ENCODE measurements at regions not wholly inside any gene's neighbourhood (a gene's known extent, or its start where the extent isn't known, plus 50 kb on each side); places are given as distances from the start of the nearest gene placed in this dataset.
"Not testable (repeated sequence)": the region's sequence is repeated elsewhere in the genome, so short reads cannot be mapped to it uniquely, and the experiment has no call there.

DNA sequence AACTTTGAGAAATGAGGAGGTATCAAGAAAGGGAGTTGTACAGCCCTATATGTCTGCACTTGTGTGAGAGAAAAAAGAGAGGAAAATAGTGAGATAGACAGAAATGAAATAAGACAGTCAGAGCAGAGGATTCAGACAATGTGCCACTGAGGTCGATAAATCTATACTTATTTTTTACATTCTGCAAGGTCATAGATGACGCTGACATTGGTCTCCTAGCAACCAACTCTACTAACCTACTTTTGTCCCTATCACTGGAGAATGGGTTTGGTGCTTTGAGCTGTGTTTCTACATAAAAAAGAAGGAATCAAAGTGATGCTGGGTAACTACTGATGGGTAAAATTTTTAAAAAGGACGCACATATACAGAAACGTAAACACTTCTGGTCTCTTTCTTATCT, 573.3 kb upstream of the RORB start:
- no peaks in the 10 kb centered on the region for H3K9me3 Mint-ChIP-seq (ENCODE audit: unreplicated experiment)
- no peak overlapping the region for H3K27ac Mint-ChIP-seq (ENCODE audit: unreplicated experiment)
- no peaks in the 10 kb centered on the region for H3K36me3 Mint-ChIP-seq (ENCODE audit: low read depth, unreplicated experiment)
- TF ChIP-seq, protein P1, sequence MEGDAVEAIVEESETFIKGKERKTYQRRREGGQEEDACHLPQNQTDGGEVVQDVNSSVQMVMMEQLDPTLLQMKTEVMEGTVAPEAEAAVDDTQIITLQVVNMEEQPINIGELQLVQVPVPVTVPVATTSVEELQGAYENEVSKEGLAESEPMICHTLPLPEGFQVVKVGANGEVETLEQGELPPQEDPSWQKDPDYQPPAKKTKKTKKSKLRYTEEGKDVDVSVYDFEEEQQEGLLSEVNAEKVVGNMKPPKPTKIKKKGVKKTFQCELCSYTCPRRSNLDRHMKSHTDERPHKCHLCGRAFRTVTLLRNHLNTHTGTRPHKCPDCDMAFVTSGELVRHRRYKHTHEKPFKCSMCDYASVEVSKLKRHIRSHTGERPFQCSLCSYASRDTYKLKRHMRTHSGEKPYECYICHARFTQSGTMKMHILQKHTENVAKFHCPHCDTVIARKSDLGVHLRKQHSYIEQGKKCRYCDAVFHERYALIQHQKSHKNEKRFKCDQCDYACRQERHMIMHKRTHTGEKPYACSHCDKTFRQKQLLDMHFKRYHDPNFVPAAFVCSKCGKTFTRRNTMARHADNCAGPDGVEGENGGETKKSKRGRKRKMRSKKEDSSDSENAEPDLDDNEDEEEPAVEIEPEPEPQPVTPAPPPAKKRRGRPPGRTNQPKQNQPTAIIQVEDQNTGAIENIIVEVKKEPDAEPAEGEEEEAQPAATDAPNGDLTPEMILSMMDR (IDR thresholded peaks at IDR 0.05; ENCODE audit: unreplicated experiment), result no peak
- no peaks in the 10 kb centered on the region for H3K27me3 Mint-ChIP-seq (ENCODE audit: unreplicated experiment)
- H3K4me3 Mint-ChIP-seq (ENCODE audit: unreplicated experiment), result no peak overlapping the region
- H3K4me1 Mint-ChIP-seq (ENCODE audit: unreplicated experiment), result no peaks in the 10 kb centered on the region
- DNase-seq (ENCODE audit: low spot score), result no peak

DNA sequence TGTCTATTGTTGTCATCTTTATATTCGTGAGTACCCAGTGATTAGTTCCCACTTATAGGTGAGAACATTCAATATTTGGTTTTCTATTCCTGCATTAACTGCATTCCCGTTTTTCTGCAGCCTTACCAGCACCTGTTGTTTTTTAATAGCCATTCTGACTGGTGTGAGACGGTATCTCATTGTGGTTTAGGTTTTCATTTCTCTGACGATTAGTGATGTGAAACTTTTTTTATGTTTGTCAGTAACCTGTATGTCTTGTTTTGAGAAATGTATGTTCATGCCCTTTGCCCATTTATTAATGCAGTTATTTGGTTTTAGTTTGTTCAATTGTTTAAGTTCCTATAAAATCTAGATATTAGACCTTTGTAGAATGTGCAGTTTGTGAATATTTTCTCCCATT, 546.0 kb upstream of the RORB start:
- no peak overlapping the region for H3K4me3 Mint-ChIP-seq (ENCODE audit: unreplicated experiment)
- no peaks in the 10 kb centered on the region for H3K9me3 Mint-ChIP-seq (ENCODE audit: unreplicated experiment)
- no peak for DNase-seq (ENCODE audit: low spot score)
- no peak overlapping the region for H3K27ac Mint-ChIP-seq (ENCODE audit: unreplicated experiment)
- no peaks in the 10 kb centered on the region for H3K27me3 Mint-ChIP-seq (ENCODE audit: unreplicated experiment)
- no peaks in the 10 kb centered on the region for H3K36me3 Mint-ChIP-seq (ENCODE audit: low read depth, unreplicated experiment)
- H3K4me1 Mint-ChIP-seq (ENCODE audit: unreplicated experiment), result no peaks in the 10 kb centered on the region
- TF ChIP-seq, protein P1 (IDR thresholded peaks at IDR 0.05; ENCODE audit: unreplicated experiment), result no peak

- Mint-ChIP-seq H3K36me3 (ENCODE audit: low read depth, unreplicated experiment) (no peaks in the 10 kb centered on the region), H3K9me3 (ENCODE audit: unreplicated experiment) (no peaks in the 10 kb centered on the region), H3K4me3 (ENCODE audit: unreplicated experiment) (no peak overlapping the region), H3K27me3 (ENCODE audit: unreplicated experiment) (no peaks in the 10 kb centered on the region), H3K27ac (ENCODE audit: unreplicated experiment) (no peak overlapping the region), H3K4me1 (ENCODE audit: unreplicated experiment) (no peaks in the 10 kb centered on the region)
- TF ChIP-seq, protein P1 (IDR thresholded peaks at IDR 0.05; ENCODE audit: unreplicated experiment), result no peak
- DNase-seq (ENCODE audit: low spot score), result no peak
These were observed 534.3 kb upstream of the RORB start for GRCh38 chr9:73962792-73963191.

DNA sequence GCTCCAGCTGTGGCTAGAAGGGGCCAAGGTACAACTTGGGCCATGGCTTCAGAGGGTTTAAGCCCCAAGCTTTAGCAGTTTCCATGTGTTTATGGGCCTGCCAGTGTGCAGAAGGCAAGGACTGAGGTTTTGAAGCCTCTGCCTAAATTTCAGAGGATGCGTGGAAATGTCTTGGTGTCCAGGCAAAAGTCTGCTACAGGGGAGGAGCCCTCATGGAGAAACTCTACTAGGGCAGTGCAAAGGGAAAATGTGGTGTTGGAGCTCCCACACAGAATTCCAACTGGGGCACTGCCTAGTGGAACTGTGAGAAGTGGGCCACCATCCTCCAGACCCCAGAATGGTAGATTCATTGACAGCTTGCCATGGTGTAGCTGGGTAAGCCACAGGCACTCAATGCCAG, 527.2 kb upstream of the RORB start:
- Mint-ChIP-seq H3K9me3 (ENCODE audit: unreplicated experiment) (peaks cover 6% of the 10 kb centered on the region), H3K27me3 (ENCODE audit: unreplicated experiment) (no peaks in the 10 kb centered on the region), H3K27ac (ENCODE audit: unreplicated experiment) (no peak overlapping the region), H3K36me3 (ENCODE audit: low read depth, unreplicated experiment) (no peaks in the 10 kb centered on the region), H3K4me1 (ENCODE audit: unreplicated experiment) (no peaks in the 10 kb centered on the region), H3K4me3 (ENCODE audit: unreplicated experiment) (no peak overlapping the region)
- no peak for DNase-seq (ENCODE audit: low spot score)
- TF ChIP-seq, protein P1 (IDR thresholded peaks at IDR 0.05; ENCODE audit: unreplicated experiment), result no peak

DNA sequence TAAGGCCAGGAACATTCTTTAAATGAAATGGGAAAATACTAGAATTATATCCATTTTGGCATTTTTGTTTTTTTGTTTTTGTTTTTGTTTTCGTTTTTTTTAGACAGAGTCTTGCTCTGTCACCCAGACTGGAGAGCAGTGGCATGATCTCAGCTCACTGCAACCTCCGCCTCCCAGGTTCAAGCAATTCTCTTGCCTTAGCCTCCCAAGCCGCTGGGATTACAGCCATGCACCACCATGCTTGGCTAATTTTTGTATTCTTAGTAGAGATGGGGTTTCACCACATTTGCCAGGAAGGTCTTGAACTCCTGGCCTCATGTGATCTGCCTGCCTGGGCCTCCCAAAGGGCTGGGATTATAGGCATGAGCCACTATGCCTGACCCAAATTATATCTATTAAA, 520.7 kb upstream of the RORB start:
- H3K4me1 Mint-ChIP-seq (ENCODE audit: unreplicated experiment); H3K27ac Mint-ChIP-seq (ENCODE audit: unreplicated experiment); H3K27me3 Mint-ChIP-seq (ENCODE audit: unreplicated experiment); H3K36me3 Mint-ChIP-seq (ENCODE audit: low read depth, unreplicated experiment); H3K9me3 Mint-ChIP-seq (ENCODE audit: unreplicated experiment); H3K4me3 Mint-ChIP-seq (ENCODE audit: unreplicated experiment); DNase-seq (ENCODE audit: low spot score): not testable (repeated sequence)

GRCh38 chr9:73979894-73980264, 517.3 kb upstream of the RORB start:
- Mint-ChIP-seq H3K27me3 (ENCODE audit: unreplicated experiment) (no peaks in the 10 kb centered on the region), H3K4me3 (ENCODE audit: unreplicated experiment) (no peak overlapping the region), H3K27ac (ENCODE audit: unreplicated experiment) (no peak overlapping the region), H3K9me3 (ENCODE audit: unreplicated experiment) (no peaks in the 10 kb centered on the region), H3K4me1 (ENCODE audit: unreplicated experiment) (no peaks in the 10 kb centered on the region), H3K36me3 (ENCODE audit: low read depth, unreplicated experiment) (no peaks in the 10 kb centered on the region)
- no peak for DNase-seq (ENCODE audit: low spot score)
- TF ChIP-seq, protein P1 (IDR thresholded peaks at IDR 0.05; ENCODE audit: unreplicated experiment), result no peak
